SK-N-SH treated with all-trans-retinoic acid at 6 μM for 48 hours (cell line): ENCODE measurements at regions not wholly inside any gene's neighbourhood (a gene's known extent, or its start where the extent isn't known, plus 50 kb on each side); places are given as distances from the start of the nearest gene placed in this dataset.

Experiments used
- PPARA ChIP-seq: fragments of 250-450 bp; sonication (Bioruptor Pico); IDR thresholded peaks from 2 replicates; pipeline ENCODE4 v1.5.0; 2020; ENCODE audit warnings: mild to moderate bottlenecking, borderline replicate concordance
- TCF4 ChIP-seq: fragments of 250-450 bp; sonication (Bioruptor Pico); IDR thresholded peaks from 2 replicates; pipeline ENCODE4 v1.8.0; 2021; ENCODE audit warnings: mild to moderate bottlenecking, moderate library complexity, borderline replicate concordance
- ZFP30 ChIP-seq: fragments of 450-650 bp; formaldehyde crosslinking; IDR thresholded peaks from 2 replicates; pipeline ENCODE4 v1.5.0; 2022; ENCODE audit warnings: mild to moderate bottlenecking, moderate library complexity
- ZNF70 ChIP-seq: fragments of 450-650 bp; formaldehyde crosslinking; IDR thresholded peaks from 2 replicates; pipeline ENCODE4 v1.5.0; 2020; ENCODE audit warnings: mild to moderate bottlenecking, moderate library complexity
- TF ChIP-seq, protein P1 (sequence below): fragments of 250-450 bp; sonication (Bioruptor Pico); IDR thresholded peaks from 2 replicates; pipeline ENCODE4 v1.8.0; 2020; ENCODE audit warnings: mild to moderate bottlenecking, moderate library complexity, borderline replicate concordance
- TF ChIP-seq, protein P2 (sequence below): fragments of 250-450 bp; sonication (Bioruptor Pico); IDR thresholded peaks from 2 replicates; pipeline ENCODE4 v1.5.1; 2020; ENCODE audit warnings: low read depth, mild to moderate bottlenecking, moderate library complexity

DNA sequence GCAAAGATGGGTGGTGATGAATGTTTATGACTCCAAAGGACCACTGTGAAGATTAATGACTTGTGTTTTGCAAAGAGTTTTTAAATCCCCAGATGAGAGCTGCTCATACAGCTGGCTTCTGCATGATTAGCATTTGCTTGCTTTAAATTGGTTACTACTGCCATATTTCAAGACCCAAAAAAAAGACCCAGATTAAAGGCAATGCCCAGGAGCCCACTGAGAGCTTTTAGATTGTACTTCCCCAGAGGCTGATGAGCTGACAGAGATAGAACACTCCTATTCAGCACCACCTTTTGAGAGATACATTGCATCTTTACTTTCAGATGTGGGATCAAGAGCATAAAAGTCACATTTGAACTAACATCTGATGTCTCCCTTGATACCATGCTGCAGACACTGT lies 142.0 kb downstream of the HNRNPD start:
- no peak for TF ChIP-seq ZFP30 (CRISPR knock-in tag)
- TF ChIP-seq ZNF70 (CRISPR knock-in tag), result no peak
- TF ChIP-seq, protein P1, sequence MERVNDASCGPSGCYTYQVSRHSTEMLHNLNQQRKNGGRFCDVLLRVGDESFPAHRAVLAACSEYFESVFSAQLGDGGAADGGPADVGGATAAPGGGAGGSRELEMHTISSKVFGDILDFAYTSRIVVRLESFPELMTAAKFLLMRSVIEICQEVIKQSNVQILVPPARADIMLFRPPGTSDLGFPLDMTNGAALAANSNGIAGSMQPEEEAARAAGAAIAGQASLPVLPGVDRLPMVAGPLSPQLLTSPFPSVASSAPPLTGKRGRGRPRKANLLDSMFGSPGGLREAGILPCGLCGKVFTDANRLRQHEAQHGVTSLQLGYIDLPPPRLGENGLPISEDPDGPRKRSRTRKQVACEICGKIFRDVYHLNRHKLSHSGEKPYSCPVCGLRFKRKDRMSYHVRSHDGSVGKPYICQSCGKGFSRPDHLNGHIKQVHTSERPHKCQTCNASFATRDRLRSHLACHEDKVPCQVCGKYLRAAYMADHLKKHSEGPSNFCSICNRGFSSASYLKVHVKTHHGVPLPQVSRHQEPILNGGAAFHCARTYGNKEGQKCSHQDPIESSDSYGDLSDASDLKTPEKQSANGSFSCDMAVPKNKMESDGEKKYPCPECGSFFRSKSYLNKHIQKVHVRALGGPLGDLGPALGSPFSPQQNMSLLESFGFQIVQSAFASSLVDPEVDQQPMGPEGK, result no peak
- no peak for TF ChIP-seq PPARA
- TF ChIP-seq TCF4 (CRISPR knock-in tag), result no peak
- TF ChIP-seq, protein P2, sequence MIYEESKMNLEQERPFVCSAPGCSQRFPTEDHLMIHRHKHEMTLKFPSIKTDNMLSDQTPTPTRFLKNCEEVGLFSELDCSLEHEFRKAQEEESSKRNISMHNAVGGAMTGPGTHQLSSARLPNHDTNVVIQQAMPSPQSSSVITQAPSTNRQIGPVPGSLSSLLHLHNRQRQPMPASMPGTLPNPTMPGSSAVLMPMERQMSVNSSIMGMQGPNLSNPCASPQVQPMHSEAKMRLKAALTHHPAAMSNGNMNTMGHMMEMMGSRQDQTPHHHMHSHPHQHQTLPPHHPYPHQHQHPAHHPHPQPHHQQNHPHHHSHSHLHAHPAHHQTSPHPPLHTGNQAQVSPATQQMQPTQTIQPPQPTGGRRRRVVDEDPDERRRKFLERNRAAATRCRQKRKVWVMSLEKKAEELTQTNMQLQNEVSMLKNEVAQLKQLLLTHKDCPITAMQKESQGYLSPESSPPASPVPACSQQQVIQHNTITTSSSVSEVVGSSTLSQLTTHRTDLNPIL (CRISPR knock-in tag), result no peak
